GM18498 (cell line): ENCODE measurements at regions not wholly inside any gene's neighbourhood (a gene's known extent, or its start where the extent isn't known, plus 50 kb on each side); places are given as distances from the start of the nearest gene placed in this dataset.
"Not testable (repeated sequence)": the region's sequence is repeated elsewhere in the genome, so short reads cannot be mapped to it uniquely, and the experiment has no call there.

ENCODE experiments used
- ATAC-seq: cut with Tn5 transposase; IDR thresholded peaks from one replicate; pipeline ENCODE4 v1.9.1; 2021; ENCODE audit warnings: mild to moderate bottlenecking, moderate library complexity; ENCODE audit not compliant: unreplicated experiment

- no peak for ATAC-seq
Measured at GRCh38 chr3:194858382-194858781, 172.7 kb downstream of the FAM43A start.

DNA sequence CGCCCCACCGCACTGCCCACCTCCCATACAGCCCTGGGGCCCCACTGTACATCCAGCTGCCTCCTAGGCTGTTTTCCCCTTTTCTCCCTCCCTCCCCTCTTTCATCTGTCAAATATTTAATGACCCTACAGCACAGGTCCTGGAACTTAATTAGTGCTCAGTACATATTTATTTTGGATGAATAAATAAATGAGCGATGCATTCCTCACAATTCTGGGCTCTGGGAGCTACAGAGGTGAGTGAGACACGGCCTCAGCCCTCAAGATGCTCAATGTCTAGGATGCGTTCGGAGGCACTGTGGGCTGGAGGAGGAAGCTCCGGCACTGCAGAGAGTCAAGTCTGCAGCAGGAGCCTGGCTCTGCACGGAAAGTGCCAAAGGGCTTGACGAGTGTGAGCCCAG, 175.0 kb downstream of the FAM43A start:
- ATAC-seq, result no peak

DNA sequence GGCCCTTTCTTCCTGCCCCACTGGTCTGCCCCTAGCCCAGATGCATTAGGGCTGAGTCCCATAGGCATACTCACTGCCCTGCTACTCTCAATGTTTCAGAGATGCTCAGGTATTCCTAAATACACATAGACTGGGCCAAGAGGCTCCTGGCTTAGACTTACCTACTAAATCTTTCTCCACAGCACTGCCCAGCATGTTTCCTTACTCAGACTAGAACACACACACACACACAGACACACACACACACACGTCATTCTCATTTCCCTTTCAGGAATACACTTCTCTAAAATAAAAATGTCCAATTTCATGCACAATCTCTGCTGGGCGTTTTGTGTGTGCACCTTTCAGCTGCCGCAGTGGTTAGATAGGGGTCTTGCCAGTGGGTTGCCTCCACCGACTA, 175.7 kb downstream of the FAM43A start:
- ATAC-seq, result no peak

DNA sequence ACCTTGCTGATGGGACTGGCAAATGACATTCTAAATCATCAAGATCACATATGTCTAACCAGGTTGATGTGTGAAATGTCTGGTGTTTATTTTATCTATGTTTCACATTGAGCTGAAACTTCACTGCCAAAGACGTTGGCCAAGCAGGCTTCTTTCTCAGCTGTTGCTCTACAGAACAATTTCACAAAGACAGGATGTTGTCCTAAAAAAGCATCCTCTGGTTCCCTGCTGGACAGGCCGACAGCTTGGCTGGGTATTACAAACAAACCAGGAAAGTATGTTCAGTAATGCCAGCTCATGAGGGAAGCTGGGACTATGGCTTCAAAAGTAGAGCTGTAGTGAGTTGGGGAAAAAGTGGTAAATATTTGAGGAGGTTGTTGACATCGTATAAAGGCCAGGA, 179.4 kb downstream of the FAM43A start:
- ATAC-seq, result no peak

- ATAC-seq, result no peak
Measured at GRCh38 chr3:194865615-194866014, 179.9 kb downstream of the FAM43A start.

DNA sequence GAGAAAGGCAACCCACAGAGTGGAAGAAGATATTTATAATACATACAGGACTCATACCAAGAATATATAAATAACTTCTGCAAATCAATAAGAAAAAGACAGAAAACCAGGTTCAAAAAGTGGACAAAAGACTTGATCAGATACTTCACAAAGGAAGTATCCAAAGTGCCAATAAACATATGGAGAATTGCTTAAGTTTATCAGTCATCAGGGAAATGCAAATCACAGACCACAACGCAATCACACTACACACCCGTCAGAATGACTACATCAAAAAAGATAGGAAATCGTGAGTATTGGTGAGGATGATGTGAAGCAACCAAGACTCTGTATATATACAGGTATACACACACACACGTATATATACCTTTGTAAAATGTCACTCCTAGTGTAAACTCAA, 180.6 kb downstream of the FAM43A start:
- no peak for ATAC-seq

GRCh38 chr3:194867270-194867983, 181.7 kb downstream of the FAM43A start:
- ATAC-seq, result no peak

- no peak for ATAC-seq
Measured at GRCh38 chr3:194868831-194869230, 183.1 kb downstream of the FAM43A start.

- no peak for ATAC-seq
Measured at GRCh38 chr3:194869482-194870169, 183.9 kb downstream of the FAM43A start.

GRCh38 chr3:194870394-194871110, 184.9 kb downstream of the FAM43A start:
- ATAC-seq, result no peak

DNA sequence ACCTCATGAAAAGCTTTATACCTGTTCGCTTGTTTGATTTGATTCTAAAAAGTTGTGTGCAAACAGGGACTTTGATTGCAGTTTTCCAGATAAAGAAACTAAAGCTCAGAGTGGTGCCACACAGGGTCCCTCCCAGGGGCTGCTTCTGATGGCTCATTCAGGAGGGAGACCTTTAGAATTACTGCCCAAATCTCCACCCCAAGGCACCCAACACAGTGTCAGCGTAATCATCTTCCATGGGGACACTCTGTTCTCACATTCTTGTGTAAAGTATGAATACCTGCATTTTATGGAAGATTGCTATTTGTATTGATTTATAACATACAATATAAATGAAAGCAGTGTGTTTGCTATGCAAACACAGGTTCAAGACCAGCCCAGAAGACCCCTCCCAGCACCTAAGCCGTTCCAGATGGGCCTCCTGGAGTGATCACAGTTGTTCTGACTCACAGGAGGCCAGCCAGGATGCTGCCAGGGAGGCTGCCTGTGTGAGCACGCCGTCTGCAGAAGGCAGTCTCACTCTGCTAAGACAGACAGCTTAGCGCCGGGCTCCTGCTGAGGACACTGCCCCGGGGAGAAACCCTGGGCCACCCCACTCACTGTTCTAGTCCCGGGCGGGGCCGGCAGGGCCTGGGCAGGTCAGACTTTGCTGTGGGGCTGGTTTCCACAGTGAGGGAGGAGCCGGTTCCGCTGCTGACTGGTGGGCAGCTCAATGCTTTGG, 185.6 kb downstream of the FAM43A start:
- ATAC-seq, result peak; percentile 71

DNA sequence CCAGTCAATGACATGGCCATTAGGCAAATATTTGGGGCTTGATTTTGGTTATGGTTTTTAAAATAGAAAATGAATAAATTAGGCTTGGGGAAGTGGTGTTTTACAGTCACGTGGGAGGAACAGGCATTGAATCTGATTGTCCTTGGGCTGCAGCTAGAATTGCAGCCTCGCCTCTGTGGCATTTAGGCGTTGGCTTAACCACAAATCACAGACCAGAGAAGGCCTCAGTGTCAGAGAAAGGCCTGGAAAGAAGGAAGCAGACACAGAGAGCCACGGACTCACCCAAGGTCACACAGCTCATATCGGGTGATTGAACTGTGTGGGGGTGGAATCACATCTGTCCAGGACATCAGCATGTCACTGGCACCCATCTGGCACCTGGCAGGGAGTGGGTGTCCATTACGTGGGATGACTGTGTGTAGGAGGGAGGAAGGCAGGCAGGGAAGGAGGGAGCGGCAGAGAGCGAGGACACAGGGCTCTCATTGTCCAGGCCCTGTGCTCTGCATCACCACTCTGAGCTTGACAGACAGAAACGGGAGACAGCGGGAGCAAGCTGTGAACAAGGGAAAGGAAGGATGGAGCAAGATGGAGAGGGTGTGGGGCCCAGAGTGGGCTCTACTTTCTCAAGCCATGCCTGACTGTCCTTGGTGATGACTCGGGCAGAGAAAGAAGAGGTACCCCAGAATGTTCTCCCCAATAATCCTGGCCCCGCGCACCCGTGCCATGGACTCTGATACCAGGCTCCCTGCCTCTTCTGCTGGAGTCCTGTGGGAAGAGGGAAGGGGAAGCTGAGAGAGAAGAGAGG, 186.4 kb downstream of the FAM43A start:
- ATAC-seq, result peak; percentile 30

GRCh38 chr3:194872669-194872977, 186.9 kb downstream of the FAM43A start:
- ATAC-seq, result no peak

- not testable (repeated sequence) for ATAC-seq
Measured at GRCh38 chr3:194873474-194873873, 187.8 kb downstream of the FAM43A start.

DNA sequence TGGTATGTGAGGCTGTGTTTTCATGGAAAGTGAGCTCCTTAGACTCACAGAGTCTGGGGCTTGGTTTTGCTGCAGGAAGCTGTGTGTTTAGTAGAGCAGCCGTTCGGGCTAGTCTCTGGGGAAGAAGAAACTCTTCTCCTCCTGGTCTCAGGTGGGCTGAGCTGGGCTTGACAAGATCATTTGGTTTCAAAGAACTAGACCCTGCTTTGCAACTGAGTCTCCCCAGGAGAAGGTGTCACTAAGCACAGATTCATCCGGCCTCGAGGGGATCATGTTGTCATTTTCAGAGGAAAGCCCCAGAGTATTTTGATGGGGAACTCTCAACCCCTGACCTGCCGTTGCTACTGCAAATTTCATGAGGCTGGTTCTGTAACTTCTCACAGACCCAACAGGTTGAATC, 188.5 kb downstream of the FAM43A start:
- ATAC-seq, result no peak

GRCh38 chr3:194874783-194875182, 189.1 kb downstream of the FAM43A start:
- ATAC-seq, result no peak

DNA sequence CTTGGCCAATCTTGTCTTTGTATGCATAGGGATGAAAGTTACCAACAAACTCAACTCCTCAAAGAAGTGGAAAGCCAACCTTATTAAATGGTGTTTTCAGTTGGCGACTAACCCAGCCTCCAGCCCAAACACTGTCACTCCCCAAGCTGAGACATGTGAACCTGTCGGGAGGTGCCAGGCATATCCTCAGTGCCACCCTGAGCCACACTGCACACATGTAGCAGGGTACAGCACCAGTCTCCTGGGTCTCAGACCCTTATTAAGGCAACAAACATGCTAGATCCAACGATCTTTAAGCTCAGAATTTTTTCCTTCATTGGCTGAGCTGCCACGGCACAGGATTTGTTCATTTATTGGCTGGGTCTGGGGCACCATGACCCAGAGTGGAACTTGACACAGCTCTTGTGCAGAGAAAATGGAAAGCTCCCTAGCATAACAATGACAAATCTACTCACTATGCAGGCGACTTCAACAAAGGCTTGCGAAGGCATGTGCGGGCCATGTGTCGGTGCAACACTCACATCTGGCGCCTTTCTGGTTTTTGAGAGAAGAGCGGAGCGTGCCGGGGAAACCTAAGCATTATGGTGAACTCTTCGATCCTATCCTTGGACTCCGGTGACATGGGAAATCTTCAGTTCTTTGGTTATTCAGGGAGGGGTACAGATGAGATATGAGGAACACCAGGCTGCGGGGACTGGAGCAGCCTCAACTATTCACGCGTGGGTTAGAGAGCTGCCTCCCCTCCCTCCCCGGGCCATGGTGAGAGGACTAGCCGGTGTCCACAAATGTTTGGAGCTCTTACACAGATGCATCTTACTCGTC, 190.1 kb downstream of the FAM43A start:
- no peak for ATAC-seq

DNA sequence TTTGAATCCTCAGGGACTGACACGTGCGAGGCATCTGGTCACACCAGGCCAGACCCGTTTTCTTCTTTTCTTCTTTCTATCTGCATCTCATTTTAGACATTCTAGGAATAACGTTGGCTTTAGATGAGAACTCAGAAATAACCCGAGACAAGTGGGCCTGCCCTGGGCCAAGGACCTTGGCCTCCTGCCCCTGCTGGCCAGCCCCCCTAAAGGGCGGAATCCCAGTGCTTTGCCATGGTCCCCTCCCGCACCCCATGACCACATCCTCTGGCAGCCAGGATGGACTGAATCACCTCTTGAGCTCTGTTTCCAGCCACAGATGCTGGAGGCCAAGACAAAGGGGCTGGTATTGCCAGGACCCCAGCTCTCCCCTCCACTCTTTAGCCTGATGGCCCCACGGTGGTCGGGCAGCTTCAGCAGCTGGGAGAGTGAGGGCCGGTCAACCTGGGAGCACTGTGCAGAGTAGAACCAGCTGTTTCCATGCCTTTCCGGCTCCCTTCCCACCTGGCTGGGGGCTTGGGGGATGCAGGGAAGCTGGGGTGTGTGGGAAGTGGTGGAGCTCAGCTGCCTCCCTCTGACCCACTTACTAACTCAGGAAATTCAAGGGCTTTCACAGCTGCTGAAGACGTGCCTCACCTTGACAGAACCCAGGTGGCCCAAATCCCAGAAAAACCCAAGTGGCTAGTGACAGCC, 190.9 kb downstream of the FAM43A start:
- ATAC-seq, result no peak
